CD4-positive, CD25-positive, alpha-beta regulatory T cell (primary cell): ENCODE measurements at regions not wholly inside any gene's neighbourhood (a gene's known extent, or its start where the extent isn't known, plus 50 kb on each side); places are given as distances from the start of the nearest gene placed in this dataset.

Source experiments
- ATAC-seq, 2 donors: fragments of 150-1000 bp; cut with Tn5 transposase; one replicate each; pipeline ENCODE4 v1.10.0; 2021; ENCODE audit warnings: low read depth in 2 of 2, moderate number of reproducible peaks in 2 of 2, moderate library complexity in 1 of 2
- DNase-seq, 3 donors: peaks; one replicate each; pipeline versions ENCODE4 v3.0.0 to v3.0.0-alpha.2; 2012 to 2022; ENCODE audit warnings: mixed read lengths in 1 of 3
- H3K27ac ChIP-seq: one replicate; pipeline ENCODE4 v1.7.0; 2013; ENCODE audit warnings: mild to moderate bottlenecking, low read length; ENCODE audit not compliant: insufficient read depth, poor library complexity, severe bottlenecking
- H3K27me3 ChIP-seq: one replicate; pipeline ENCODE4 v1.7.0; 2013; ENCODE audit warnings: low read length; ENCODE audit not compliant: control insufficient read depth, insufficient read depth
- H3K36me3 ChIP-seq: one replicate; pipeline ENCODE4 v1.7.0; 2013; ENCODE audit warnings: mild to moderate bottlenecking, low read length, moderate library complexity; ENCODE audit not compliant: control insufficient read depth, insufficient read depth
- H3K4me1 ChIP-seq: 2 replicates; pipeline ENCODE4 v1.7.0; 2013; ENCODE audit warnings: mild to moderate bottlenecking, low read length; ENCODE audit not compliant: insufficient read depth, control insufficient read depth, poor library complexity, severe bottlenecking
- H3K4me3 ChIP-seq: one replicate; pipeline ENCODE4 v1.7.0; 2013; ENCODE audit warnings: low read depth, mild to moderate bottlenecking, low read length, moderate library complexity
- H3K9me3 ChIP-seq, 2 experiments: 1 replicate in 1 of 2; 2 replicates in 1 of 2; pipeline ENCODE4 v1.7.0; 2013; ENCODE audit warnings: low read length in 2 of 2, mild to moderate bottlenecking in 1 of 2, moderate library complexity in 1 of 2; ENCODE audit not compliant: control insufficient read depth in 2 of 2
- H3K27ac Mint-ChIP-seq, 3 donors: one replicate each; pipeline ENCODE4 v1.8.0; 2020 to 2022; ENCODE audit warnings: mild to moderate bottlenecking in 3 of 3, mixed read lengths in 3 of 3, moderate library complexity in 2 of 3
- H3K27me3 Mint-ChIP-seq: one replicate; pipeline ENCODE4 v1.8.0; 2022; ENCODE audit warnings: mild to moderate bottlenecking, mixed read lengths
- H3K36me3 Mint-ChIP-seq: one replicate; pipeline ENCODE4 v1.8.0; 2020; ENCODE audit warnings: mixed read lengths
- H3K4me1 Mint-ChIP-seq, 4 donors: one replicate each; pipeline ENCODE4 v1.8.0; 2020 to 2022; ENCODE audit warnings: mixed read lengths in 4 of 4, mild to moderate bottlenecking in 1 of 4
- H3K4me3 Mint-ChIP-seq, 4 donors: one replicate each; pipeline ENCODE4 v1.8.0; 2020 to 2022; ENCODE audit warnings: mild to moderate bottlenecking in 4 of 4, mixed read lengths in 4 of 4, moderate library complexity in 3 of 4
- H3K9me3 Mint-ChIP-seq, 7 donors: one replicate each; pipeline ENCODE4 v1.8.0; 2020 to 2022; ENCODE audit warnings: mixed read lengths in 7 of 7, mild to moderate bottlenecking in 3 of 7, moderate library complexity in 2 of 7

- peaks cover 0 to 6% (median 0%) of the 10 kb centered on the region in 7 donors for H3K9me3 Mint-ChIP-seq
- H3K27me3 ChIP-seq, result no peaks in the 10 kb centered on the region
- H3K27ac Mint-ChIP-seq, result no peak overlapping the region
- H3K27ac ChIP-seq, result no peak overlapping the region
- H3K9me3 ChIP-seq, result no peaks in the 10 kb centered on the region
- H3K4me1 Mint-ChIP-seq, result no peaks in the 10 kb centered on the region
- H3K4me1 ChIP-seq, result no peaks in the 10 kb centered on the region
- H3K36me3 ChIP-seq, result no peaks in the 10 kb centered on the region
- DNase-seq (no peak), ATAC-seq (no peak)
- no peak overlapping the region for H3K4me3 ChIP-seq
- H3K36me3 Mint-ChIP-seq, result no peaks in the 10 kb centered on the region
- H3K27me3 Mint-ChIP-seq, result no peaks in the 10 kb centered on the region
- no peak overlapping the region for H3K4me3 Mint-ChIP-seq
Observed at GRCh38 chr4:110898290-110898689, 275.4 kb upstream of the PITX2 start.

DNA sequence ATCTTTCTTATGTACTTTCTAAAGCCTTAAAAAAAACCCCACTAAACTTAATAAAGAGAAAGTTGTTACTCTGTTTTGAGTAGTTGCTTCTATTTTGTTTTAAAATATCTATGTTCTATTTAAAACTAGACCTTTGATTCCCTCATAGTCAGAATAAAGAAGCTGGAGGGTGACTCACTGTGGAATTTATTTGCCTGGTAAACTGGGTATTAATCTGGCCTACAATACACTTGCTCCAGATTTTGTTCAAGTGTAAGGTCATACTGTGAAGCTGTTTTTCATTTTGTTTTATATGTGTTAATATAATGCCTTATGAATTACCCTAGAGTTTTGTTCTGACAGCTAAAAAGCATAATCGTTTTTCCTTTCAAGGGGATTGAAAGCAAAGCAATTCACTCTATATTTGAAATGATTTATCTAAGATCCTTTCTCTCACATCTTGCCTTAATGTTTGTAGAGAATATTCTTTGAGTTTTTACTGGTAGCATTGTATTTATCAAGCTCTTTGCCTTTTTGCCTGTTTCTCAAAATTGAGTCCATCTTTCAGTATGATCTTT is 277.4 kb upstream of the PITX2 start:
- Histone ChIP-seq H3K9me3 (no peaks in the 10 kb centered on the region), H3K4me3 (no peak overlapping the region), H3K4me1 (no peaks in the 10 kb centered on the region), H3K27me3 (no peaks in the 10 kb centered on the region), H3K27ac (no peak overlapping the region), H3K36me3 (no peaks in the 10 kb centered on the region)
- DNase-seq (no peak), ATAC-seq (no peak)
- Mint-ChIP-seq H3K36me3 (no peaks in the 10 kb centered on the region), H3K9me3 (peaks cover 0 to 2% (median 0%) of the 10 kb centered on the region in 7 donors), H3K27me3 (no peaks in the 10 kb centered on the region), H3K4me3 (no peak overlapping the region), H3K27ac (no peak overlapping the region), H3K4me1 (no peaks in the 10 kb centered on the region)

GRCh38 chr4:110902500-110902899 is 279.6 kb upstream of the PITX2 start:
- H3K36me3 Mint-ChIP-seq, result no peaks in the 10 kb centered on the region

GRCh38 chr4:110904435-110905065 is 281.7 kb upstream of the PITX2 start:
- H3K27me3 Mint-ChIP-seq, result no peaks in the 10 kb centered on the region
- no peaks in the 10 kb centered on the region for H3K4me1 ChIP-seq
- H3K4me1 Mint-ChIP-seq, result no peaks in the 10 kb centered on the region
- no peak overlapping the region for H3K4me3 ChIP-seq
- H3K27ac ChIP-seq, result no peak overlapping the region
- H3K27me3 ChIP-seq, result no peaks in the 10 kb centered on the region
- ATAC-seq (no peak), DNase-seq (no peak)
- H3K4me3 Mint-ChIP-seq, result no peak overlapping the region
- H3K36me3 Mint-ChIP-seq, result no peaks in the 10 kb centered on the region
- H3K9me3 ChIP-seq, result no peaks in the 10 kb centered on the region
- H3K9me3 Mint-ChIP-seq, result peaks cover 0 to 11% (median 2%) of the 10 kb centered on the region in 7 donors
- no peak overlapping the region for H3K27ac Mint-ChIP-seq
- no peaks in the 10 kb centered on the region for H3K36me3 ChIP-seq

More at GRCh38 chr4:110902500-110902899, 279.6 kb upstream of the PITX2 start:
- Histone ChIP-seq H3K36me3 (no peaks in the 10 kb centered on the region), H3K4me3 (no peak overlapping the region), H3K9me3 (no peaks in the 10 kb centered on the region), H3K27ac (no peak overlapping the region), H3K27me3 (no peaks in the 10 kb centered on the region), H3K4me1 (no peaks in the 10 kb centered on the region)
- no peak overlapping the region for H3K27ac Mint-ChIP-seq
- H3K4me1 Mint-ChIP-seq, result no peaks in the 10 kb centered on the region
- H3K27me3 Mint-ChIP-seq, result no peaks in the 10 kb centered on the region
- DNase-seq, result no peak
- no peak for ATAC-seq
- peaks cover 0 to 7% (median 2%) of the 10 kb centered on the region in 7 donors for H3K9me3 Mint-ChIP-seq
- H3K4me3 Mint-ChIP-seq, result no peak overlapping the region

GRCh38 chr4:110905367-110905766 is 282.5 kb upstream of the PITX2 start:
- H3K4me3 Mint-ChIP-seq, result no peak overlapping the region
- no peak overlapping the region for H3K27ac Mint-ChIP-seq
- Histone ChIP-seq H3K9me3 (no peaks in the 10 kb centered on the region), H3K27me3 (no peaks in the 10 kb centered on the region), H3K4me1 (no peaks in the 10 kb centered on the region), H3K4me3 (no peak overlapping the region), H3K27ac (no peak overlapping the region), H3K36me3 (no peaks in the 10 kb centered on the region)
- ATAC-seq (no peak), DNase-seq (no peak)
- H3K9me3 Mint-ChIP-seq, result peaks cover 0 to 11% (median 2%) of the 10 kb centered on the region in 7 donors
- no peaks in the 10 kb centered on the region for H3K36me3 Mint-ChIP-seq
- H3K4me1 Mint-ChIP-seq, result no peaks in the 10 kb centered on the region
- no peaks in the 10 kb centered on the region for H3K27me3 Mint-ChIP-seq

DNA sequence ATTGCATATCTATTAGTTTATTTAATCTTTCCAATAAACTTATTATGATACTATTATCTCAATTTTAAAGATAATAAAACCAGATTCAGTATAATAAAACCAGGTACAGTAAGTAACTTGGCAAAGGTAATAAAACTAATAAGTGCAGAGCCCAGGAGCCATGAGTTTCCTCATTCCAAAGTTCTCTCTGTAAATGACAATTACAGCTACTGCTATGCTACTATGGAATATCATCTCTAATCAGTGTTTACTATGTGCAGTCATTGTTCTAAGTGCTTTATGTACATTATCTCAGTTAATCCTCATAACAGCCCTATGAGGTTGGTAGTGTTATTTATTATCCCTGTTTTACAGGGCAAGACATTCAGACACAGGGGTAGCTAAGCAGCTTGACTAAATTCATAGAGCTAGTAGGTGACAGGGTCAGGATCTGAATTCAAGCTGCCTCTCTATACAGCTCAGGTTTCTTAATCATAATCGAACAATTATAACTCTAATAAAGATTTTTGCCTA is 285.0 kb upstream of the PITX2 start:
- H3K4me3 Mint-ChIP-seq, result no peak overlapping the region
- DNase-seq (no peak), ATAC-seq (no peak)
- peaks cover 0 to 11% (median 2%) of the 10 kb centered on the region in 7 donors for H3K9me3 Mint-ChIP-seq
- H3K9me3 ChIP-seq, result no peaks in the 10 kb centered on the region
- no peak overlapping the region for H3K27ac ChIP-seq
- H3K27me3 ChIP-seq, result no peaks in the 10 kb centered on the region
- no peaks in the 10 kb centered on the region for H3K36me3 ChIP-seq
- no peak overlapping the region for H3K4me3 ChIP-seq
- H3K27me3 Mint-ChIP-seq, result no peaks in the 10 kb centered on the region
- no peaks in the 10 kb centered on the region for H3K4me1 Mint-ChIP-seq
- no peak overlapping the region for H3K27ac Mint-ChIP-seq
- H3K36me3 Mint-ChIP-seq, result no peaks in the 10 kb centered on the region
- no peaks in the 10 kb centered on the region for H3K4me1 ChIP-seq

DNA sequence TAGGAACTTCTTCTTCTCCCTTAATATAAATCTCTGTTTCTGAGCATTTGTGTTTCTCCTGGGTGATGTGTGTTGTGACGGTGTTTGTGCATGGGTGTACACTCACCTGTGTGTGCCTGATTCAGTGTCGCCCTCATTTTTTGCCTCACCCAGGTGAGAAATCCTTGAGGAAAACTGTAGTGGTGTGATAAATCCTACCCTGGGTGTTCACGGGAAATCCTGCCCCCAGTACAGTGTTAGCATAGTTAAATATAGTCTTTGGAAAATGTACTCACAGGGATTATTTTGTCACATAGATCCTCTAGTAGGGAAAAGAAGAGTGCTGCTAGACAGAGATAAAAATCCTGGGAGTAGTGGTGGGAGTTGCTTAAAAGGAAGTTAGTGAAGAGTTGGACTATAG is 291.9 kb upstream of the PITX2 start:
- ATAC-seq, result no peak
- no peak overlapping the region for H3K4me3 Mint-ChIP-seq
- no peaks in the 10 kb centered on the region for H3K36me3 Mint-ChIP-seq

GRCh38 chr4:110915301-110915700 is 292.4 kb upstream of the PITX2 start:
- H3K4me1 ChIP-seq, result no peaks in the 10 kb centered on the region
- no peaks in the 10 kb centered on the region for H3K27me3 Mint-ChIP-seq
- no peaks in the 10 kb centered on the region for H3K9me3 ChIP-seq
- no peak overlapping the region for H3K4me3 Mint-ChIP-seq
- no peak for ATAC-seq
- no peaks in the 10 kb centered on the region for H3K4me1 Mint-ChIP-seq
- H3K27ac ChIP-seq, result no peak overlapping the region
- DNase-seq, result no peak
- no peak overlapping the region for H3K27ac Mint-ChIP-seq
- H3K4me3 ChIP-seq, result no peak overlapping the region
- H3K36me3 ChIP-seq, result no peaks in the 10 kb centered on the region
- peaks cover 0 to 8% (median 1%) of the 10 kb centered on the region in 7 donors for H3K9me3 Mint-ChIP-seq
- no peaks in the 10 kb centered on the region for H3K36me3 Mint-ChIP-seq
- no peaks in the 10 kb centered on the region for H3K27me3 ChIP-seq

More for the DNA sequence above, 291.9 kb upstream of the PITX2 start:
- H3K4me1 ChIP-seq, result no peaks in the 10 kb centered on the region
- H3K27ac Mint-ChIP-seq, result no peak overlapping the region
- no peak overlapping the region for H3K4me3 ChIP-seq
- no peak for DNase-seq
- no peak overlapping the region for H3K27ac ChIP-seq
- no peaks in the 10 kb centered on the region for H3K27me3 Mint-ChIP-seq
- H3K9me3 Mint-ChIP-seq, result peaks cover 0 to 8% (median 2%) of the 10 kb centered on the region in 7 donors
- H3K9me3 ChIP-seq, result no peaks in the 10 kb centered on the region
- H3K27me3 ChIP-seq, result no peaks in the 10 kb centered on the region
- H3K36me3 ChIP-seq, result no peaks in the 10 kb centered on the region
- H3K4me1 Mint-ChIP-seq, result no peaks in the 10 kb centered on the region
